Hematopoietic multipotent progenitor cell treated with erythropoietin and hydrocortisone succinate and interleukin-3 and kit ligand, for 6 days (in vitro differentiated cells): ENCODE measurements at regions not wholly inside any gene's neighbourhood (a gene's known extent, or its start where the extent isn't known, plus 50 kb on each side); places are given as distances from the start of the nearest gene placed in this dataset.

Source experiments
- DNase-seq: peaks from one replicate; pipeline ENCODE4 v3.0.0-alpha.2; 2015

DNA sequence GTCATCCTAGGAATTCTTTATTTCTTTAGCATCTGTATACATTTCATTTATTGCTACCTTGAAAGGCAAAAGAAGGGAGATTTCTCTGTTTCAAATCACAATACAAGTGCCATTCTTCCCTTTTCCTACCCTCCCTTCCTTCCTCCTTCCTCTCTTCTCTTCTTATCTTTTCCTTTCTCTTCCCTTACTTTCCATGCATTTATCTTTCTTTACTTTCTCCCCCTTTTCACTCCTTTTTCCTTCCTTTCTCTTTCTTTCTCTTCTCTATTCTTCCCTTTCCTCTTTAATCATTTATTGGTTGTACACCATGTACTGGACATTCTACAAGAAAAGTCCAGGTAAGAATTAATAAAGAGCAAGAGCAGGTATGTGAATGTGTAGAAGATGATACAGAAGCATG is 251.0 kb upstream of the PEX5L start:
- no peak for DNase-seq

- DNase-seq = no peak
Measured at GRCh38 chr3:180288816-180289215, 252.1 kb upstream of the PEX5L start.

- DNase-seq = no peak
Measured at GRCh38 chr3:180290300-180290699, 253.6 kb upstream of the PEX5L start.

GRCh38 chr3:180294282-180295027 is 257.7 kb upstream of the PEX5L start:
- no peak for DNase-seq

- DNase-seq = no peak
Measured at GRCh38 chr3:180295811-180296210, 259.1 kb upstream of the PEX5L start.

DNA sequence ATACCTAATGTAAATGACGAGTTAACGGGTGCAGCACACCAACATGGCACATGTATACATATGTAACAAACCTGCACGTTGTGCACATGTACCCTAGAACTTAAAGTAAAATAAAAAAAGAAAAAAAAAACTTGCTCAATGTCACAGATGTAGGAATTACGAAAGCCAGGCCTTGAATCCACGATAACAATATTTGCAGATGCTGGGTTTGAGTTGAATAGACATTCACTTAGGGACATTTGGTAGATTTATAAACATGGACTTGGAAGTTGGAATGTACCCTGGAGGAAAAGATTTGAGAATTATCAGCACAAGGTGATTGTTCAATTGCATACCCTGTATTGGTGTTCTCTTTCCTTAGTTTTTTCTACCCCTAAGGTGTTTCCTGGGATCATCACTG is 260.2 kb upstream of the PEX5L start:
- DNase-seq = no peak

GRCh38 chr3:180306155-180306554 is 269.4 kb upstream of the PEX5L start:
- DNase-seq = no peak

DNA sequence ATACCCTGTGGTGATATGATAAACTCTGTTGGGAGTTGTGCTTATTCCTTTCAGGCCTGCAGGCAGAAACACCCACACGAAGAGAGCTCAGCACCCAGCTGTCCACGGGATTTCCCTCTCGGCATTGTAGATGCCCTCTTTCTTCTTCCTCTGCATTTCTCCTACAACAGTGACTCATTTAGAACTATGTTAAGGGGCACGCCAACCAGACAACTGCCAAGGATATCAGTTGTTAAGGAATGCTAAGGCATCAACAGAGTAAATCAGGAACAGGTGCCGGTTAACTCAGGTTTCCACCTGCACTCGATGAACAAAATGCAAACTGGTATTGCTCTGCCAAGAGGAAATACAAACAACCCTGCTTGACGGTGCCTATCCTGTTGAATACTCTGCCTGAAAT is 270.0 kb upstream of the PEX5L start:
- no peak for DNase-seq

DNA sequence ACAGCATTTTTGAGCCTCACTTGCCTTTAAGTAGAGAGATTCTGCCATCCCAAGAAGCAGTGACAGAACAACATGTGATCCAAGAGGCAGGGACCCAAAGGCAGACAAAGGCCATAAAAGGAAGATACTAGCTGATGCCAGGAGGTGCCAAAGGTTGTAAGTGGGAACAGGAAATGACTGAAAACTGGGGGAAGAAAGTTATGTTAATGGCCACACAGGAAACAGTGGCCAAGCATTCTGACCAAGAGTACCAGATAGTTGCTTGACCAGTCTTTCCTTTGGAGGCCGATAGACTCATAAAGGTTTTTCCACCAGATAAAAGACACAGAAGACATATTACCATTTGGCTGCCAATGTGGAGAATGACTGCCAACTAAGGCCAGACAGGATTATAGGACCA is 274.5 kb upstream of the PEX5L start:
- no peak for DNase-seq

DNA sequence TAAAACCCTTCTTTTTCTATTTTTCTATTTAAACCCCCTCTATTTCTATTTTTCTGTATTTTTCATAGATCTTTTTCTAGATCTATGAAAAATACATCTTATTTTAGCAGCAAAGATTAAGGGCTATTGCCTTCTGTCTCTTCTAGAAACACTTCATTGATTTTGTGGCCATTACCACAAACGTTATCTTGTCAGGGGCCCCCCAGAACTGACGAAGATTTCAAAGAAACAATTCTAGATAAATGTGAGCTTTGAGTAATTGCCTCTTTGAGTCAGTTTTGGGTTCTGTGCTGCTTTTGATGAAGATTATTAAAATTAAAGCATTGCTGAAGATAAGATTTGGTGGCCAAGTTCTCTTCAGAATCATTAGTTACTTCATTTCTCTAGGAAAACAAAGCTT is 279.6 kb upstream of the PEX5L start:
- DNase-seq = no peak

GRCh38 chr3:180319461-180319860 is 282.5 kb upstream of the TTC14 start:
- no peak for DNase-seq

DNA sequence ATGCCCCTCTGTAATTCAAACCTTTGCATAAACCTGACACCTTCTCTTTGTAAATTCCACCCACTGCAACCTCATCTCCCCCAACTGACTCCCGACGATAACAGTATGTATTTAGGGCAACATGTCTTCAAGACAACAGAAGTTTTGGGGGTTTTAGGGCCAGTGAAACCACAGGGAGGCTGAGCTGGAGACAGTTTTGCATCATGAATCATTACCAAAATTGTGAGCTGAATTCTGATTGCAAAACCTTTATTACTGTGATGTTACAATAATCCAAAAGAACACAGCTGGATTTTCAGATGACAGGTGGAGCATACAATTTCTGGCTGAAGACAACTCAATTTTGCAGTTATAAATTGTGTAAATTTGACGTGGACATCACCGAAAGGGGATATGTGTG is 281.3 kb upstream of the TTC14 start:
- DNase-seq = no peak

GRCh38 chr3:180321534-180321933 is 280.4 kb upstream of the TTC14 start:
- DNase-seq = no peak

GRCh38 chr3:180322829-180323228 is 279.1 kb upstream of the TTC14 start:
- DNase-seq = no peak

GRCh38 chr3:180324791-180325190 is 277.2 kb upstream of the TTC14 start:
- no peak for DNase-seq

GRCh38 chr3:180325533-180325932 is 276.4 kb upstream of the TTC14 start:
- no peak for DNase-seq

GRCh38 chr3:180325958-180326357 is 276.0 kb upstream of the TTC14 start:
- DNase-seq = no peak

DNA sequence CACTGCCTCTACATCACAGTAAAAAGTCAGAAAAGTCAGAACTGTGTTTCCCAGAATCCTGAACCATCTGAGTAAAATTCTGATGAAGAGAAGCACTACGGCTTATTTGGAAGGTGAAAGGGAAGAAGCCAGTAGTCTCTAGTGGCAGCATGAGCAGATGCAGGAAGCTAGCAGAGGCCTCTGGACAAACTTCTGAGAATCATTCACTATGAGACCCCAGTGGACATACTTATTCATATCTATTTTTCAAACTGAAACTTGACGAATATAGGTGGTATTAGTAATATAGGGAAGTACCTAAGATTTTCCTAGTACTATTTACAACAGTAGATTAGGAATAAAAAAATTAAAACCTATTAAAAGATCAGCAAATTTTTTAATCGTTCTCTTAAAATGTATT is 272.8 kb upstream of the TTC14 start:
- no peak for DNase-seq

DNA sequence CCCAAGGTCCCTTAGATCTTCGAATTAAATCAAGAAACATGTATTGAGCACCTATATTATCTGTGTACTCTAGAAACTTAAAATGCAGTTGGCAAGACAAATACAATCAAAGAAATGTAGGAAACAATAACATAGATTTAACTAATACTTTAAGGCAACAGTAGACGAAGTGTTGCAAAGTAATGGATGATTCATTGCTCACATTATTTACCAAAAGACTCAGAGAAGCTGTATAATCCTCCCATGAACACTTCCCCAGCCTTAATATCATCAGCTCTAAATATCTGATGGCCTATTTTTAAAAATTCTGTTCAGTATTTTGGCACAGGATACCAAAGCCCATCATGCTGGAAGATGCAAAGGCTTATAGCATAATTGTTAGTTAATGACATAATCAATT is 272.1 kb upstream of the TTC14 start:
- DNase-seq = no peak

GRCh38 chr3:180330440-180330839 is 271.5 kb upstream of the TTC14 start:
- DNase-seq = no peak

DNA sequence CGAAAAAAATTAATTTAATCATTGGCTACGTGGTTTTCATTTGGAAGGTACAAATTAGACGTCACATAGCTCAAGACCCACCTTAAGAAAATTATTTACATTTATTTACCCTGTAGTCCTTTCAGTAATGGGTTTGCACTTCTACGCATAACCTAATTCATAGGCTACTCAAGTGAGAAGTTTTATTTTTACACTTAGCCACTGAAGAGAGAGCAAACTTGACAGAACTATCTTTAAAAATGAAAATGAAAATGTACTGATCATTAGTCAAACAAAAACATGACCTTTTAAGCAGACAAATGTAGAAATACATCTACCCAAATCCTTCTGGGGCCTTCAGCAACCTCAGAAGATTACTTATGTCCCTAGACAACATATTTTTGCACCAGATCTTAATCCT is 269.4 kb upstream of the TTC14 start:
- no peak for DNase-seq

GRCh38 chr3:180335050-180335449 is 266.9 kb upstream of the TTC14 start:
- DNase-seq = no peak

- no peak for DNase-seq
Measured at GRCh38 chr3:180340395-180340794, 261.6 kb upstream of the TTC14 start.

GRCh38 chr3:180341516-180341915 is 260.4 kb upstream of the TTC14 start:
- no peak for DNase-seq

DNA sequence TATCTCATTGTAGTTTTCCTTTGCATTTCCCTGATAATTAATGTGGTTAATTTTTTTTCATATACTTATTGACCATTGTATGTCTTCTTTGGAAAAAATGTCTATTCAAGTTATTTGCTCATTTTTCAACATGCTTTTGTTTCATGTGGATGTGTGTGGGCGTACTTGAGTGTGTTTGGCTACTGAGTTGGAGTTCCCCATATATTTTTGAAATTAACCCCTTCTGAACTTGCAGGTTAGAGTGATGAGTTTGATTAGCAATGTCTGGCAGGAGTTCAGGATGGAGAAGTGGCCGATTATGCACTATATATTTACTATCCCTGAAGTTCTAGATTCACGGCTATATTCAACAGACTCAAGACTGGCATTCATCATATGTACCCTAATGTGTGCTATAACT is 250.4 kb upstream of the TTC14 start:
- DNase-seq = no peak

DNA sequence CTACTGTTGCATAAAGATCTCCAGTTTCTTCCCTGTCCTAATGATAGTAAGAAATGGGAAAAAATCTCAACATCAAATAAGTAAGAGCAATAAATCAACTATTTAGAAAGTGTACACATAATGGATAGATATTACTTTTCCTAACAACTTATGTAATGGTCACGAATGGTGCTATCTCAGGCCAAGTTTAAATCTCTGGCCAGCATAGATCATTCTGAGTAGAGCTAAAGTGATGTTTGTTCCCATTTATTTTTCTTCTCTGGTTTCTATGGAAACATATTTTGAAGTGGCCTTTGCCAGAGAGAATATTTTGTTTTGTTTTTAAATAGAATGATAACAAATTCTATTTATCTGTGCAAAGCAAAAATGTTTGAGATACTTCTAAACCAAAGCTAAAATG is 249.7 kb upstream of the TTC14 start:
- no peak for DNase-seq
